ENCODE measurements at regions not wholly inside any gene's neighbourhood (a gene's known extent, or its start where the extent isn't known, plus 50 kb on each side); places are given as distances from the start of the nearest gene placed in this dataset.

GRCh38 chr1:239174880-239175279 lies 211.5 kb upstream of the CHRM3 start:
- no peak for DNase-seq (ENCODE audit: low read depth)
- FAIRE-seq: no peak
- TF ChIP-seq, protein P1, sequence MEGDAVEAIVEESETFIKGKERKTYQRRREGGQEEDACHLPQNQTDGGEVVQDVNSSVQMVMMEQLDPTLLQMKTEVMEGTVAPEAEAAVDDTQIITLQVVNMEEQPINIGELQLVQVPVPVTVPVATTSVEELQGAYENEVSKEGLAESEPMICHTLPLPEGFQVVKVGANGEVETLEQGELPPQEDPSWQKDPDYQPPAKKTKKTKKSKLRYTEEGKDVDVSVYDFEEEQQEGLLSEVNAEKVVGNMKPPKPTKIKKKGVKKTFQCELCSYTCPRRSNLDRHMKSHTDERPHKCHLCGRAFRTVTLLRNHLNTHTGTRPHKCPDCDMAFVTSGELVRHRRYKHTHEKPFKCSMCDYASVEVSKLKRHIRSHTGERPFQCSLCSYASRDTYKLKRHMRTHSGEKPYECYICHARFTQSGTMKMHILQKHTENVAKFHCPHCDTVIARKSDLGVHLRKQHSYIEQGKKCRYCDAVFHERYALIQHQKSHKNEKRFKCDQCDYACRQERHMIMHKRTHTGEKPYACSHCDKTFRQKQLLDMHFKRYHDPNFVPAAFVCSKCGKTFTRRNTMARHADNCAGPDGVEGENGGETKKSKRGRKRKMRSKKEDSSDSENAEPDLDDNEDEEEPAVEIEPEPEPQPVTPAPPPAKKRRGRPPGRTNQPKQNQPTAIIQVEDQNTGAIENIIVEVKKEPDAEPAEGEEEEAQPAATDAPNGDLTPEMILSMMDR (IDR thresholded peaks at IDR 0.05; ENCODE audit: insufficient read depth, low read length, severe bottlenecking): no peak
- H3K36me3 ChIP-seq (ENCODE audit: control insufficient read depth, insufficient read depth, low read length): no peaks in the 10 kb centered on the region
- H3K4me3 ChIP-seq (ENCODE audit: low read depth, low read length): no peak overlapping the region
- no peaks in the 10 kb centered on the region for H3K27me3 ChIP-seq (ENCODE audit: control insufficient read depth, insufficient read depth, low read length)

DNA sequence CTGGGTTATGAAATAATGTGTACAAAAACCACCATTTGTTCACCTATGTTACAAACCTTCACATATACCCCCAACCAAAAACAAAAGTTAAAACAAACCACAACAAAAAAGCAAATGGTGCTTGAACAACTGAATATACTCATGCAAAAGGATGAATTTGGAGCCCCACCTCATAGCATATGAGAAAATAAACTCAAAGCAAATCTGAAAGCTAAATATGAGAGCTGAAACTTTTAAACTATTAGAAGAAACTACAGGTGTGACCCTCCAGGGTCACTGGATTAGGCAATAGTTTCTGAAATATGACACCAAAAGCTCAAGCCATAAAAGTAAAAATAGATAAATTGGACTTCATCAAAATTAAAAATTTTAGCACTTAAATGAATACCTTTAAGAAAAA lies 215.5 kb upstream of the CHRM3 start:
- Histone ChIP-seq H3K4me3 (ENCODE audit: low read depth, low read length) (no peak overlapping the region), H3K27me3 (ENCODE audit: control insufficient read depth, insufficient read depth, low read length) (no peaks in the 10 kb centered on the region), H3K36me3 (ENCODE audit: control insufficient read depth, insufficient read depth, low read length) (no peaks in the 10 kb centered on the region)
- FAIRE-seq (no peak), DNase-seq (ENCODE audit: low read depth) (no peak)
- TF ChIP-seq, protein P1 (IDR thresholded peaks at IDR 0.05; ENCODE audit: insufficient read depth, low read length, severe bottlenecking): no peak

- FAIRE-seq (no peak), DNase-seq (ENCODE audit: low read depth) (peak; percentile 85)
- TF ChIP-seq, protein P1 (IDR thresholded peaks at IDR 0.05; ENCODE audit: insufficient read depth, low read length, severe bottlenecking): no peak
- H3K4me3 ChIP-seq (ENCODE audit: low read depth, low read length): no peak overlapping the region
- H3K27me3 ChIP-seq (ENCODE audit: control insufficient read depth, insufficient read depth, low read length): no peaks in the 10 kb centered on the region
- no peaks in the 10 kb centered on the region for H3K36me3 ChIP-seq (ENCODE audit: control insufficient read depth, insufficient read depth, low read length)
These were observed 217.1 kb upstream of the CHRM3 start for GRCh38 chr1:239169276-239169675.

DNA sequence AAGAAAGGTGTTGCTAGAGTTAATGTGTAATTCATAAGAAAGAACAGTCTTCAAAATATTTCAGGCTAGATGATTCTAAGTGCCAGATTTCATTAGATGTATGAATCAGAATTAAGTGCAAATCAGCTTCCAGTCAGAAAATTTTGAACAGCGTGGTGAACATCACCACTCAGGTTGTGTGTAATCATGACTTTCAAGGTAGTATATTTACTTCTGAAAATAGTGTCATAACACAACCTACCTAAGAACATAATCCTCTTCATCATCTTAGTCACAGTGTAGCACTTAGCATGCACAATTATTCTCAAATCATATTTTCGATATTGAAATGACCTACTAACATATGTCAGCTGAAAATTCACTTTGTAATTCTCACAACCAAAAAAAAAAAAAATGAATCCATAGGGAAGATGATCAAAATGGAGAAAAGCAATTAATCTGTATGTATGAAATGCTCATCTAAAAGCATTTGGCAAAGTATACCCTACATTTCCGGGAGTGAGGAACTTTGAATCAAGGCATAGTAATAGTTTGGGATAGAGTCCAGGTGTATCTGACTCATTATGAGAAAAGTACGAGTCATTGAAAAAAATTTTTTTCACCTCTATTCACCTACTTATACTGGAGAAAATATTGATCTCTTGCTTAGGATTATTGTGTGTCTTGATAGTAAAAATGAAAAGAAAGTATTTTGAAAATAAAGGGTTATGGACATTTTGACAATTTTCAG lies 221.8 kb upstream of the CHRM3 start:
- DNase-seq (ENCODE audit: low read depth): peak; percentile 90
- H3K4me3 ChIP-seq (ENCODE audit: low read depth, low read length): no peak overlapping the region
- no peak for FAIRE-seq
- no peaks in the 10 kb centered on the region for H3K36me3 ChIP-seq (ENCODE audit: control insufficient read depth, insufficient read depth, low read length)
- no peaks in the 10 kb centered on the region for H3K27me3 ChIP-seq (ENCODE audit: control insufficient read depth, insufficient read depth, low read length)
- TF ChIP-seq, protein P1 (IDR thresholded peaks at IDR 0.05; ENCODE audit: insufficient read depth, low read length, severe bottlenecking): no peak

DNA sequence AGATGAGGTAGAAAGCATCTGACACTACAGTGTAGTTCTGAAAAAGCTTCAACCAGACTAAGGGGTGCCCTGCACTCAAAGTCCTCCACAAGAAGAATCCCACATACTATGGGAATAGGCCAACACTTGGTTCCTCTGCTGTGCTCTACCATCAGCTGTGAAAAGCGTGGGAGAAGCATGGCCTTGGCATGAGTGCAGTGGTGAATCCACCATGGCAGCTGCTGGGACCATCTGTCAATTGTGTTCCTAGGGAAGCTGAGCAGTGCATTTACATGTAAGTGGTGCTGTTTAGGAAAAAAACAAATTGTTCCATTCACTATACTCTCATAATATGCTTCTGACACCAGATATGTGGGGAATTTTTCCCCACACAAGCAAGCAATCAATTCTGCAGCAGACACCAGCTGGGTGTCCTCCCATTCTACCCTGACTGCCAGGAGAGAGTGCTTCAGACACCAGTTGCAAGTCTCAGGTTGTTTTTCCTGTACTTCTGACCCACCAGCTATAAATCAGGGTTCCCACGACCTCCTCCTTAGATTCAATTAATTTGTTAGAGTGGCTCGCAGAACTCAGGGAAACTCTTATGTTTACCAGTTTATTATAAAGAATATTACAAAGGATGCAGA lies 230.8 kb upstream of the CHRM3 start:
- FAIRE-seq: no peak
- TF ChIP-seq, protein P1 (IDR thresholded peaks at IDR 0.05; ENCODE audit: insufficient read depth, low read length, severe bottlenecking): no peak

More for the DNA sequence above, 230.8 kb upstream of the CHRM3 start:
- no peak for DNase-seq (ENCODE audit: low read depth)
- no peaks in the 10 kb centered on the region for H3K36me3 ChIP-seq (ENCODE audit: control insufficient read depth, insufficient read depth, low read length)
- H3K4me3 ChIP-seq (ENCODE audit: low read depth, low read length): no peak overlapping the region
- H3K27me3 ChIP-seq (ENCODE audit: control insufficient read depth, insufficient read depth, low read length): no peaks in the 10 kb centered on the region
